ENCODE measurements at regions not wholly inside any gene's neighbourhood (a gene's known extent, or its start where the extent isn't known, plus 50 kb on each side); places are given as distances from the start of the nearest gene placed in this dataset.

DNA sequence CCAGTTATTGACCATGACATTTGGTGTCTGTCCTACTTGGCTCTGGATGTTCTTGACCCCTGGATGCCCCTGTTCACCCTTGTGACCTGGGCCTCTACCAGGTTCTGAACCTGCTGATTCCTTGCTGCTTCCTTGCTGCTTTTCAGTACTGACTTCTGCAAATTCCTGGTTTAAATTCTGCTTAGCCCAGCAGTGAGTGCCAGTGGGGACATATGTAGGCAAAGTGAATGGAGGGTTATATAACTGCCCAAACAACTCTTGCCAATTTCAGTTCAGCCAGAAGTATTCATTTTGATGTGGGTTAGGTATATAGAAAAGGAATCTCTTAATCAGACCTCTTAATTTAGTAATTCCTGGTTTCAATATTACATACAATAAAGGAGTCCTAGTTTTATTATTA lies 220.6 kb downstream of the TAF11L14 start:
- Histone ChIP-seq H4K20me1 (ENCODE audit: insufficient read depth, low read length) (no peaks in the 10 kb centered on the region), H3K79me1 (ENCODE audit: low read depth in 1 of 2, low read length in 2 of 2) (no peaks in the 10 kb centered on the region), H2BK20ac (ENCODE audit: low read depth, low read length) (no peak overlapping the region), H3K14ac (replicated peaks; ENCODE audit: low read depth, low read length) (no peak overlapping the region), H2BK15ac (ENCODE audit: low read depth, low read length) (no peak overlapping the region), H3K18ac (ENCODE audit: low read depth, low read length) (no peak overlapping the region), H3K9me3 (ENCODE audit: control insufficient read depth, insufficient read depth, low read length) (no peaks in the 10 kb centered on the region), H2AFZ (replicated peaks; ENCODE audit: low read length, poor library complexity) (no peak overlapping the region), H2BK5ac (ENCODE audit: low read depth, low read length, poor library complexity, severe bottlenecking) (no peak overlapping the region), H3K9ac (ENCODE audit: low read depth, low read length) (no peak overlapping the region), H2AK5ac (ENCODE audit: low read depth, low read length) (no peak overlapping the region), H3K4me2 (ENCODE audit: low read depth, low read length) (no peak overlapping the region), H4K5ac (ENCODE audit: low read depth, low read length) (no peak overlapping the region), H3K56ac (ENCODE audit: extremely low read depth, insufficient read depth, low read length) (no peak overlapping the region), H3K36me3 (ENCODE audit: control insufficient read depth, insufficient read depth, low read length) (no peaks in the 10 kb centered on the region), H3K4ac (ENCODE audit: low read depth, low read length) (no peak overlapping the region), H4K8ac (ENCODE audit: low read depth in 2 of 2, low read length in 2 of 2) (no peak overlapping the region), H3K4me1 (ENCODE audit: control insufficient read depth, insufficient read depth, low read length) (no peaks in the 10 kb centered on the region), H3K27me3 (ENCODE audit: control insufficient read depth, insufficient read depth, low read length) (no peaks in the 10 kb centered on the region), H3K9me1 (ENCODE audit: insufficient read depth, low read length) (no peaks in the 10 kb centered on the region), H2BK120ac (ENCODE audit: low read depth, low read length) (no peak overlapping the region), H3K23ac (ENCODE audit: low read depth, low read length) (no peak overlapping the region), H4K91ac (ENCODE audit: insufficient read depth, low read depth, low read length) (no peak overlapping the region), H3K27ac (ENCODE audit: insufficient read depth, low read length) (no peak overlapping the region), H3K4me3 (ENCODE audit: insufficient read depth, low read depth, low read length) (no peak overlapping the region), H2AK9ac (replicated peaks; ENCODE audit: low read depth, low read length, poor library complexity) (no peak overlapping the region)
- no peak for DNase-seq
- intact Hi-C loops (cut with micrococcal nuclease) (no loop called here), dilution Hi-C loops (cut with HindIII; ENCODE audit: low sequenced_read_pairs, unreplicated experiment) (no loop called here), in situ Hi-C loops (cut with MboI; ENCODE audit: low sequenced_read_pairs) (no loop called here)
- CTCF ChIA-PET = no interaction called here
- POLR2A ChIA-PET (ENCODE audit: unreplicated experiment) = no interaction called here
- ATAC-seq (ENCODE audit: low read depth) = no peak
- no TSS peak for BruUV-seq (replicated peaks)
- no peak for TF ChIP-seq BHLHE40 (IDR thresholded peaks at IDR 0.05; ENCODE audit: low read depth, low read length)

Measured in IMR-90 (cell line).